Stimulated activated CD4-positive, alpha-beta T cell treated with anti-CD3 and anti-CD28 coated beads, Interleukin-12 subunit alpha, Interleukin-12 subunit beta, amount 100 ng/mL, for 48 hours (primary cell): ENCODE measurements at regions not wholly inside any gene's neighbourhood (a gene's known extent, or its start where the extent isn't known, plus 50 kb on each side); places are given as distances from the start of the nearest gene placed in this dataset.
"Not testable (repeated sequence)": the region's sequence is repeated elsewhere in the genome, so short reads cannot be mapped to it uniquely, and the experiment has no call there.

ENCODE experiments used
- DNase-seq, 3 donors: peaks; one replicate each; pipeline ENCODE4 v3.0.0-alpha.2; 2020; ENCODE audit warnings: low read depth in 2 of 3, low spot score in 1 of 3

GRCh38 chr1:181192316-181192715 is 103.8 kb downstream of the IER5 start:
- no peak for DNase-seq

GRCh38 chr1:181202986-181203555 is 114.6 kb downstream of the IER5 start:
- DNase-seq = no peak

GRCh38 chr1:181204530-181204929 is 116.0 kb downstream of the IER5 start:
- no peak for DNase-seq

GRCh38 chr1:181205901-181206300 is 117.4 kb downstream of the IER5 start:
- DNase-seq = no peak

- no peak for DNase-seq
These were observed 118.0 kb downstream of the IER5 start for GRCh38 chr1:181206513-181206912.

GRCh38 chr1:181206979-181207790 is 118.7 kb downstream of the IER5 start:
- DNase-seq = no peak

- no peak for DNase-seq
These were observed 119.6 kb downstream of the IER5 start for GRCh38 chr1:181208083-181208482.

- DNase-seq = no peak
These were observed 120.5 kb downstream of the IER5 start for GRCh38 chr1:181208967-181209366.

GRCh38 chr1:181213056-181213455 is 124.6 kb downstream of the IER5 start:
- DNase-seq = no peak

- no peak for DNase-seq
These were observed 128.1 kb downstream of the IER5 start for GRCh38 chr1:181216591-181216994.

GRCh38 chr1:181219938-181220337 is 131.4 kb downstream of the IER5 start:
- DNase-seq = no peak

- DNase-seq = no peak
These were observed 132.6 kb downstream of the IER5 start for GRCh38 chr1:181221078-181221477.

GRCh38 chr1:181222972-181223505 is 134.5 kb downstream of the IER5 start:
- no peak for DNase-seq

GRCh38 chr1:181226728-181227127 is 138.2 kb downstream of the IER5 start:
- not testable (repeated sequence) for DNase-seq

- DNase-seq = no peak
These were observed 150.6 kb downstream of the IER5 start for GRCh38 chr1:181239086-181239485.

- DNase-seq = not testable (repeated sequence)
These were observed 157.8 kb downstream of the IER5 start for GRCh38 chr1:181246320-181246719.

GRCh38 chr1:181248361-181248760 is 159.9 kb downstream of the IER5 start:
- not testable (repeated sequence) for DNase-seq

GRCh38 chr1:181249186-181249585 is 160.7 kb downstream of the IER5 start:
- DNase-seq = no peak

GRCh38 chr1:181250038-181250437 is 161.5 kb downstream of the IER5 start:
- no peak for DNase-seq

GRCh38 chr1:181251001-181251712 is 162.7 kb downstream of the IER5 start:
- no peak for DNase-seq

- no peak for DNase-seq
These were observed 163.2 kb downstream of the IER5 start for GRCh38 chr1:181251713-181252075.

- not testable (repeated sequence) for DNase-seq
These were observed 165.1 kb downstream of the IER5 start for GRCh38 chr1:181253601-181254000.
